ENCODE measurements at regions not wholly inside any gene's neighbourhood (a gene's known extent, or its start where the extent isn't known, plus 50 kb on each side); places are given as distances from the start of the nearest gene placed in this dataset.
A peak's percentile ranks its signal among the peaks of the same experiment; 100 is the strongest.

DNA sequence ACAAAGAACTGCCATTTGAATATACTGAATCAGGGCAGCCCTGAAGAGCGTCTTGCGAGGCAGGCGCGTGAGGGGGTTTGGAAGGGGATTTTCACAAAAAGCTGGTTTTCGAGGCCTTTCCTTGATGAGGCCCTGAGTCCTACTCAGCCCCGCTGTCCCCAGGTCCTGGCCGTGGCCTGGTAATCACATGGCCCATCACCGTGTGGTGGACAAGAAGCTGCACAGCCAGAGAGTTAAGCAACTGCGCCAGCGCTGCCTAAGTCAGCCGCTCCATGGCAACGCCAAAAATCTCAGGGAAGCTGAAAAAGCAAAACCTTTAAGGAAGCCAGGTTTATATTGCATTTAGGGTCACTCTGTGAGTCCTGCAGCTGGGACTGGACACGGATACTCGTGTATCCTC is 341.2 kb upstream of the MYT1L start:
- DNase-seq (ENCODE audit: low spot score) (no peak), FAIRE-seq (no peak)

GRCh38 chr2:2671826-2672225 is 340.8 kb upstream of the MYT1L start:
- DNase-seq (ENCODE audit: low spot score) = no peak
- FAIRE-seq = no peak

- no peak for FAIRE-seq
Measured at GRCh38 chr2:2669316-2669715, 338.2 kb upstream of the MYT1L start.

GRCh38 chr2:2668681-2669265 is 337.7 kb upstream of the MYT1L start:
- FAIRE-seq (no peak), DNase-seq (ENCODE audit: low spot score) (no peak)

More at GRCh38 chr2:2669316-2669715, 338.2 kb upstream of the MYT1L start:
- no peak for DNase-seq (ENCODE audit: low spot score)

DNA sequence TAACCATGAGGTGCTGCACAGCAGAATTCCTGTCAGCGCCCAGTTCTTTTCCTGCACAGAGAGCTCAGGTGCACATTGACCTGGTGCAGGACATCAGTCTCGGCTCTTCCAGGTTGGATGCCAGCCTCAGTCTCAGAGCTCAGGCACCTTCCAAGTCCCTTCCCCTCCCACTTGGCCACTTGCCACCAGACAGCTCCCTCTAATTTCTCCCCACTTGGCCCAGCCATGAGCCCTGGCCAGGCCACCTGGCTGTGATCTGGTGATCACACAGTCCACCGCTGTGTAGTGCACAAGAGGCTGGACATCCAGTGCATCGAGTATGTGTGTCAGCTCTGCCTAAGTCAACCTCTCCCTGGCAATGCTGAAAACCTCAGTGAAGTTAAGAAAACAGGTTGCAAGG is 336.6 kb upstream of the MYT1L start:
- FAIRE-seq (no peak), DNase-seq (ENCODE audit: low spot score) (no peak)

DNA sequence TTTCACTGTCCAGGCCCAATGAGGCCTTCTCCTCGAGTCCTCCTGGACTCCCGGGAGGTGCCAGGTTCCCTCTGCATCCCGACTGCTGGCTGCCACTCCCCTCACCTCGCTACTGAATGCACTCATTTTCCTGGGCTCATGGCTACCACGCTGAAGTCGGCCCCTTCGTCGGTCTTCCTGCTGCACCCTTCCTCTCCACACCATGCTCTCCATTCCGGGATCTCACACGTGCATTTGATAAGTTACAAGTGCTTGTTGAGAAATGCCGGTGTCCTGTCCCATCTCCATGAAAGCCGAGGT is 334.7 kb upstream of the MYT1L start:
- no peak for DNase-seq (ENCODE audit: low spot score)
- FAIRE-seq = no peak

DNA sequence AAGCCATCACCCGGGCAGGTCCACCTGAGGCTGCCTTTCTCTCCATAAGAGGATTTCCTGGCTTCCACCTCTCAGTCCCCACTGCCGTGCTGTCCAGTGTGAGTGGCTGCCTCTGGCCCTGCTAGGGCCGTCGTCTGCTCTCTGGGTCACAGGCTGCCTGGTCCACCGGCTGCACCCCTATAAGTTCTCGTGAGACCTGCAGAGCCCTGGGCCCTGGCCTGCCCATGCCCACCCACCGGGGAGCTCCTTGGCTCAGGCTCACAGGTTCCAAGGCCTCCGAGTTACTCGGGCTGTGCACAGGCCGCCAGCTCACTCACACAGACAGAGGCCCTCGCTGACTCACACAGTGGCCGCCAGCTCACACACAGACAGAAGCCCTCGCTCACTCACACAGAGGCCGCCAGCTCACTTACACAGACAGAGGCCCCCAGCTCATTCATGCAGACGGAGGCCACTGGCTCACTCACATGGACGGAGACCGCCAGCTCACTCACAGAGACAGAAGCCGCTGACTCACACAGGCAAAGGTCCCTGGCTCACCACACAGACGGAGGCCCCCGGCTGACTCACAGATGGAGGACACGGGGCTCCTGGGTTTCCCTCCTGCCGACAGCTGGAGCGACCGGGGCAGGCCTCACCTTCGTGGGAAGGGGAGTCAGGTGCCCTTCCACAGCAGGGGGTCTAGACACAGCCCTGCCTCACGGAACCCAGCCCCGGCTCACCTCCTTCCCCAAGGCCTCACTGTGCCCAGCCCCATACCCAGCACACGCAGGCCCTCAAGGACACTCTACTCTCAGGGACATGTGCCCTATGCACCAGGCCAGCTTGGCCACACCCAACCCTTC is 334.1 kb upstream of the MYT1L start:
- peak; percentile 81 for DNase-seq (ENCODE audit: low spot score)
- no peak for FAIRE-seq

DNA sequence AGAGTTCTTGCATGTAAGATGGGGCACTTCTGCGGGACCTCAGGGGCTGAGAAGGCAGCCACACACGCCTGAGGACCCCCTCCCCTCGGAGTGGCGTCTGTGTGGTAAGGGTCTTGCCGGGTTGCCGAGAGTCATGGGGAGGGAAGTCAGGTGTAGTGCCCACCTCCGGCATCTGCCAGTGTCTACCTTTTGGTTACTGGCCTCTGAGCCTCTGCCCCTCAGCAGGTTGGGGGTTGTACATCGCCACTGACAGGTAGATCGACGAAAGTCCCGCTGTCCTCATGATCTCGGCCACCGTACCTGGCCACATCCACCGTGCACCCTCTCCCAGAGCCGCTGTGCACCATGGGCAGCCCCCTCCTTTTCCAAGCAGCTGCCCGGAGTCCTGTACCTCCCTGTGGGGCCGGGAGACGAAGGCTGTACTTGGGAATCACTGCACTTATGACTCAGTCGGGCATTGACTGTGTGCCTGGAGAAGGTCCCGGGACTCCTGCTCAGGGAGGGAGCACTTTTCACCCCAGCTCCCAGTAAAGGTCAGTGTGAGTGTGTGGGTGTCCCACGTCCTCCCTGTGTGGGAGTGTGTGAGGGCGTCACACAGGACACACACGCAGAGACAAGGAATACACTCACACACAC is 332.4 kb upstream of the MYT1L start:
- FAIRE-seq (no peak), DNase-seq (ENCODE audit: low spot score) (peak; percentile 58)

GRCh38 chr2:2662847-2663356 is 331.8 kb upstream of the MYT1L start:
- DNase-seq (ENCODE audit: low spot score) (no peak), FAIRE-seq (no peak)

DNA sequence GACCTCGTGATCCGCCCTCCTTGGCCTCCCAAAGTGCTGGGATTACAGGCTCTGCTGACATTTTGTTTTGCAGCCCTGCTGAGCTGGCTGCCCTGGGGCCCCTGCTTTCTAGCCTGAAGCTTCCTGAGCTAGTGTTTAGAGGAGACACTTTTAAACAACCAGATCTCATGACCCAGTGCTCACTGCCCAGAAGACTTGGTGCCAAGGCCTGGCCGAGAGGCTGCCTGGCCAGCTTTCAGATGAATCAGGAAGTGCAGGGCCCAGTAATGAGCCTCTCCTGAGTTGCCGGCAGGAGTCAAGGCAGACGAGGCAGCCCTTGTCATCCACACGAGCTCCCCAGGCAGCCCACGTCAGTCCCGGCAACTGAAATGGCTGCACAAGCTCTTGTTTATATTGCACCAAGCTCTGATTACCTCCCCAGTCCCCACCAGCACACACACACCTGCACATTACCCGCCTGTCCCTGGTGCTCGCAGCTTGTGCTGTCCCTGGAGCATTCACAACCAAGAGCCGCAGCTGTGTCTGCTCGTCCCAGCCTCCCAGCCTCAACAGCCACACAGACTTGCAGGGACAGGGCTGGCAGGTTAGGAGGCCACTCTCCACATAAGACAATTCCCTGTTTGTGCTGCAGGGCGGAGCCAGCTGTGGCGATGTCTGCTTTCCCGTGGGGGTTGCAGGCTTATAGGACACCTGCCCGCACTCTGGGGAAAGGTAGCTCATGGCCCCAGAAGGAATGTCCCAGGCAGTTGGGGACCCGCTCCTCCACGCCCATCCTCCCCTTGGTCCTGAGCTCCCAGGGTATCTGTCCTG is 331.2 kb upstream of the MYT1L start:
- FAIRE-seq = no peak
- DNase-seq (ENCODE audit: low spot score) = no peak

DNA sequence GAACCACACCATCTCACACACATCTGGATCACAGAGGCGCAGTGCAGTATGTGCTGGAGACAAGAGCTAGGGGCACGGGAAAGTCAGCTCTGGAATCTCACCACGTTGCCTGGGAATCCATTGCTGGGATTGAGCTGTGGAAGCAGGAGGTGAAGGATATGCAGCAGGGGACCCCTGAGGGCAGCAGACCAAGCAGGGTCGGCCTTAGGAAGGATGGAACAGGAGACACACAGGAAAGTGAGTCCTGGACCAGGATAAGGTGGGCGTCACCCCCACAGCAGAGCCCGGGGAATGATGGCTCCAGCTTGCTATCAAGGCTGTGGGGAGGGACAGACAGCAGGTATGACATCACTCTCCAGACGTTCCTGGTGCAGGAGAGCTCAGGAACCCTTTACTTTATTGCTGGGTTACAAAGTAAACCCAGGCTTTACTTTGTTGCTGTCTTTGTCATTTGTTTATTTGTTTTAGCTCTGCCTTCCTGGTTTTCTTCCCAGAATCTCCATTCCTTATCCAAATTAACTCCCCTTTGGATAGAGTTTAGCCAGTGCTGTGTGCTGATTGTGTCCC is 329.8 kb upstream of the MYT1L start:
- DNase-seq (ENCODE audit: low spot score) = no peak
- no peak for FAIRE-seq

- FAIRE-seq (no peak), DNase-seq (ENCODE audit: low spot score) (no peak)
Measured at GRCh38 chr2:2657121-2657962, 326.3 kb upstream of the MYT1L start.

- DNase-seq (ENCODE audit: low spot score) = no peak
- no peak for FAIRE-seq
Measured at GRCh38 chr2:2656115-2657011, 325.3 kb upstream of the MYT1L start.

DNA sequence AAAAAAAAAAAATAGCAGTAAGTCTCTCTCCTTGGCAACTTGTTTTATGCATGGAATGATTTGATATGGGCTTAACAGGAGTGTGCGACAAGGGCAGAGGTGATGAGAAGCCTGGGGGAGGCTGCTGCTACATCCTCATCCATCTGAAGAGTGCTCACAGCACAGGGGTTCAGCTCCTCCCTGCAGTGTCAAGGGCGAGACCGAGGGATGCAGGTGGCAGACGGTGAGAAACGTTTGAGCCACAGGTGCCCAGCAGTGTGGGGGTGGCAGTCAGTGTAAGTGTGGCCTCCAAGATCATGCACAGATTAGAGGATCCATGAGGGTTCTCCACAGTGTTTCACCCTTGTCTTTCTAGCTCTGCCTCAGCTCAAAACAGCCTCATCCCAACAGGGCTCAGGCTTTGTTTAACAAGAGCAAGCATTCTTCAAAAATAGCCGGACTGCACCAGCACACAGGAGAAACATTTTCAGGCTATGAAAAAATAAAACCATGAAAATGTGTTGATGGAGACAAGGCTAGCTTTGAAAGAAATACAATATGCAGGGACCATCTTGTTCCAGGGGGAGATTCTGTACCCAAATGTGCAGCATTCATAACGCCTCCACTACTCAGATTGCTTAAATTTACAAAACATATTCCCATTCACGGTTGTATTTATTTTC is 324.5 kb upstream of the MYT1L start:
- DNase-seq (ENCODE audit: low spot score) = no peak
- FAIRE-seq = no peak

DNA sequence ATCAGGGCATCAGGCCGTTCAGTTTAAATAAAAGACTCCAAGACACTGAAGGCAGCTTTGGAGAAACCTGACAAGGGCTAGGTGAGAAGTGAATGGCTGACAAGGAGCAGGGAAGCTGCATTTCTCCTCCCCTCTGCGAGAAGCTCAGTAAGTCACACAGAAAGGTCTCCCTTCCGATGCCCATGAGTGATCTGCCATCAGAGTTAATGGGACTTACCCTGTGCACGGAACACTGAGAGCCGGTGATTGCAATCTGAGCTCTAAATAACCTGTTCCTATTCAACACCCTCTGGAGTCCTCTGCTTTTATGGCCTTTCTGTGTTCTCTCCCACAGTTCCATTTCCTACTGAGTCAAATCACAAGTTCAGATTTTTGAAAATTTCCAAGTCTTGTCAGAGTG is 322.2 kb upstream of the MYT1L start:
- FAIRE-seq (no peak), DNase-seq (ENCODE audit: low spot score) (no peak)

DNA sequence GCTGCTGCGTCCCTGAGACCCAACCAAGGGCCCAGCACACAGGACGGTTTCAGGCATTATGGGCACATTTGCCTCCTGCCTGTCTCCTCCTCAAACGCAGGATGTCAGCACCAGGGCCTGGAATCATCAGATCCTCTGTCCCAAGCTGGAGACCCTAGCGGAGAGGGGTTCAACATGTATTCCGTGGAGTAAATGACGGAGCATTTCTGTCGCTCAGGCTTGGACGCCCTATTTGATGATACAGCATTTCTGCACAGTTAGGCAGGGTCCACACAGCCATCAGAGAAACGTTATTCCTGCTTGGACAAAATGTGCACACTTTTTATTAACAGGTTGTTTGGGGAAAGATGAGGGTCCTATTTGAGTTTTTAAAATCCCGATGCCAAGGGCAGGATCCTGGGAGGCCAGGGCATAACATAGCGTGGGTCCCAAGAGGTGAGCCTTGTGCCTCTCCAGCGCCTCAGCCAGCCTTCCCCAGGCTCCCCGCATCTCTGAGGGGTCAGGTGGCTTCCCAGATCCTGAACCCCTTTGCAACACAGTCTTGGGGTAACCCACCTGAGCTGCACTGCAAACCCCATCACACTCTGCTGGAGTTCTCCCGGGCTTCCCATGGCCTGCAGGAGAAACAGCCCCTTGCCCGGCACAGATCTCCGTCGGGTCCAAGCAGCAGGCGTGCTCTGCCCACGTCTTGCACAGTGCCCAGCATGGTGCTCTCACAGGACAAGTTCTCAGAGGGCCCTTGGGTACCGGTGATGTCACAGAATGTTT is 319.7 kb upstream of the MYT1L start:
- no peak for DNase-seq (ENCODE audit: low spot score)
- no peak for FAIRE-seq

DNA sequence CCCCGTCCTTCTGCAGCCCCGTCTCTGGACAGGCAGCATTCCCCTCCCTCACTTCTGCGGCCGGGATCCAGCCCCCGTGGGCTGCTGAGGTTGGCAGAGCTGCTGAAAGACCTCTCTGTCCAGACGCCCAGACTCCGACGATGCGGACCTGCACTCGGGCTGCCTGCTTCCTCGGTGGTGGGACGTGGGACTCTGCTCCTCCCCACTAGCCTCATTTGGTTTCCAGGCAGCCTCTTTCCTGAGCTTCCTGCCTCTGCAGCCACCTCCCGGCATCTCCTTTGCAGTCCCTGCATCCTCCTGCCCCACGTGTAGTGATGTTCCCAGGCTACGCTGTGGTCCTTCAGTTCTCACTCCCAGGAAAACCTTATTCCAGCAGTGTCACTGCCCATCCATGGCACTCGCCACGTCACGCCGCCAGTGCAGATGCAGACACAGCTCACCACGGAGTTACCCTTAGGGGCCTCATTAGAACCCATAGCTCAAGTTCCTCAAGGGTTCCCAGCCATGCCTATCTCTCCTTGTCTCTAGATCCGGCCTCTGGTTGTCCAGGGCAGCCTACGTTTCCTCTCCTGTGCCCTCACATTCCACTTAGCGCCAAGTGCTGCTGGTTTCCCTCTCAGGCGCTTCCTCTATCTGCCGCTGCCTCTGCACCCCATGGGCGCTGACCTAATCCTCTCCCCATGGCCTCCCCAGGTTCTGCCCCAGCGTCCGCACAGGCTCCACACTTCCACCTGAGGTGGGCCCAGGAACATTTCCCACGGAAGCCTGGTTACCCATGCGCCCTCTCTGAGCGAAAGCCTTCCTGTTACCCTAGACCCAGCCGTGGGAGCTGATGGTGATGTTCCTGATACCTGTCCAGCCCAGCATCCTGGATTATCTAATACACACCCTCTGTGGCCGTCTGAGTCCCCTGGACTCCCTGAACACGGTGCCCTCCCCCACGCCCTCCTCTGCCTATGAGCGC is 318.3 kb upstream of the MYT1L start:
- no peak for DNase-seq (ENCODE audit: low spot score)
- no peak for FAIRE-seq
